ENCODE measurements at regions not wholly inside any gene's neighbourhood (a gene's known extent, or its start where the extent isn't known, plus 50 kb on each side); places are given as distances from the start of the nearest gene placed in this dataset.

DNA sequence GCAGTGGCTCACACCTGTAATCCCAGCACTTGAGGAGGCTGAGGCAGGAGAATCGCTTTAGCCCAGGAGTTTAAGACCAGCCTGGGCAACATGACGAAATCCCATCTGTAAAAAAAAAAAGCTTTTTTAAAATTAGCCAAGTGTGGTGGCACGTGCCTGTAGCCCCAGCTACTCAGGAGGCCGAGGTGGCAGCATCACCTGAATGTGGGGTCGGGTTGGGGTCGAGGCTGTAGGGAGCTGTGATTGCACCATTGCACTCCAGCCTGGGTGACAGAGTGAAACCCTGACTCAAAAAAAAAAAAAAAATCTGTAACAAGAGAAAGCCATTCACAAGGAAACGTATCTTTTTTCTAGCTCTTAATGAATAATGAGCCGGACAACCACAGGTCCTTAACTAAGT, 74.7 kb upstream of the DLG1 start:
- TF ChIP-seq ELF4 (IDR thresholded peaks at IDR 0.05) (no peak), FOXK2 (IDR thresholded peaks at IDR 0.05) (no peak)

Measured in HEK293T (cell line).